ENCODE measurements at regions not wholly inside any gene's neighbourhood (a gene's known extent, or its start where the extent isn't known, plus 50 kb on each side); places are given as distances from the start of the nearest gene placed in this dataset.

DNA sequence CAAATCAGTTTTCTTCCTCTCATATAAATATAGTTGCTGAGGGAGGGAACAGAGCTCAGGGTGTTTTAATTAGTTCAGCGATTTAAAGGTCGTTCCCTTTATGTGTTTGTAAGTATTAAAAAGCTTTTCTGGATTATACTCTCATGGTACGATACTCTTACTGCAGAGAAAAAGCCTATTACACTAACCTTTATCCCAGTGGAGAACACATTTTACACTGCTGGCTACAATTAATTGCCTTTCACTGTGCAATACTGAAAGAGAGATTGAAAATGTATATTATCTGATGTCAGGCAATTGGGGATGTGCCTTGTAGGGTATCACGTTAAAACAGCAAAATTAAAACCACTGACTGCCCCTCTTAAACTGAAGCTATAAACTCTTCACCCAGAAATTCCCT lies 526.9 kb upstream of the SGCG start:
- TF ChIP-seq, protein P1, sequence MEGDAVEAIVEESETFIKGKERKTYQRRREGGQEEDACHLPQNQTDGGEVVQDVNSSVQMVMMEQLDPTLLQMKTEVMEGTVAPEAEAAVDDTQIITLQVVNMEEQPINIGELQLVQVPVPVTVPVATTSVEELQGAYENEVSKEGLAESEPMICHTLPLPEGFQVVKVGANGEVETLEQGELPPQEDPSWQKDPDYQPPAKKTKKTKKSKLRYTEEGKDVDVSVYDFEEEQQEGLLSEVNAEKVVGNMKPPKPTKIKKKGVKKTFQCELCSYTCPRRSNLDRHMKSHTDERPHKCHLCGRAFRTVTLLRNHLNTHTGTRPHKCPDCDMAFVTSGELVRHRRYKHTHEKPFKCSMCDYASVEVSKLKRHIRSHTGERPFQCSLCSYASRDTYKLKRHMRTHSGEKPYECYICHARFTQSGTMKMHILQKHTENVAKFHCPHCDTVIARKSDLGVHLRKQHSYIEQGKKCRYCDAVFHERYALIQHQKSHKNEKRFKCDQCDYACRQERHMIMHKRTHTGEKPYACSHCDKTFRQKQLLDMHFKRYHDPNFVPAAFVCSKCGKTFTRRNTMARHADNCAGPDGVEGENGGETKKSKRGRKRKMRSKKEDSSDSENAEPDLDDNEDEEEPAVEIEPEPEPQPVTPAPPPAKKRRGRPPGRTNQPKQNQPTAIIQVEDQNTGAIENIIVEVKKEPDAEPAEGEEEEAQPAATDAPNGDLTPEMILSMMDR (conservative IDR thresholded peaks at IDR 0.05 in 1 of 2, IDR thresholded peaks at IDR 0.05 in 1 of 2; ENCODE audit: low read depth in 1 of 2, low read length in 2 of 2) = no peak
- TF ChIP-seq EZH2 (IDR thresholded peaks at IDR 0.05; ENCODE audit: low read length, missing control alignments) = no peak
